ENCODE measurements at regions not wholly inside any gene's neighbourhood (a gene's known extent, or its start where the extent isn't known, plus 50 kb on each side); places are given as distances from the start of the nearest gene placed in this dataset.
"Not testable (repeated sequence)": the region's sequence is repeated elsewhere in the genome, so short reads cannot be mapped to it uniquely, and the experiment has no call there.

GRCh38 chr5:116705121-116705519, 130.5 kb upstream of the SEMA6A start:
- not testable (repeated sequence) for FAIRE-seq; DNase-seq (ENCODE audit: extremely low spot score, insufficient read length, low read depth)

GRCh38 chr5:116703941-116704340, 129.3 kb upstream of the SEMA6A start:
- no peak for DNase-seq (ENCODE audit: extremely low spot score, insufficient read length, low read depth)
- FAIRE-seq, result no peak

- DNase-seq (ENCODE audit: extremely low spot score, insufficient read length, low read depth) (no peak), FAIRE-seq (peak; percentile 31)
Measured at GRCh38 chr5:116703328-116703727, 128.7 kb upstream of the SEMA6A start.

GRCh38 chr5:116702776-116703175, 128.2 kb upstream of the SEMA6A start:
- DNase-seq (ENCODE audit: extremely low spot score, insufficient read length, low read depth) (no peak), FAIRE-seq (peak; percentile 67)

GRCh38 chr5:116699332-116699731, 124.7 kb upstream of the SEMA6A start:
- DNase-seq (ENCODE audit: extremely low spot score, insufficient read length, low read depth), result no peak
- FAIRE-seq, result peak; percentile 48

GRCh38 chr5:116696366-116696765, 121.7 kb upstream of the SEMA6A start:
- peak; percentile 87 for FAIRE-seq
- DNase-seq (ENCODE audit: extremely low spot score, insufficient read length, low read depth), result no peak

- DNase-seq (ENCODE audit: extremely low spot score, insufficient read length, low read depth) (no peak), FAIRE-seq (no peak)
Measured at GRCh38 chr5:116695681-116696080, 121.1 kb upstream of the SEMA6A start.

- no peak for DNase-seq (ENCODE audit: extremely low spot score, insufficient read length, low read depth)
- no peak for FAIRE-seq
Measured at GRCh38 chr5:116686438-116686837, 111.8 kb upstream of the SEMA6A start.

GRCh38 chr5:116685931-116686330, 111.3 kb upstream of the SEMA6A start:
- FAIRE-seq (no peak), DNase-seq (ENCODE audit: extremely low spot score, insufficient read length, low read depth) (no peak)

- FAIRE-seq (no peak), DNase-seq (ENCODE audit: extremely low spot score, insufficient read length, low read depth) (no peak)
Measured at GRCh38 chr5:116685069-116685468, 110.4 kb upstream of the SEMA6A start.

GRCh38 chr5:116681334-116682013, 106.9 kb upstream of the SEMA6A start:
- DNase-seq (ENCODE audit: extremely low spot score, insufficient read length, low read depth) (peak; percentile 50), FAIRE-seq (peak; percentile 99)

GRCh38 chr5:116675626-116675910, 100.9 kb upstream of the SEMA6A start:
- DNase-seq (ENCODE audit: extremely low spot score, insufficient read length, low read depth) (no peak), FAIRE-seq (peak; percentile 24)

GRCh38 chr5:116674881-116675625, 100.4 kb upstream of the SEMA6A start:
- FAIRE-seq (no peak), DNase-seq (ENCODE audit: extremely low spot score, insufficient read length, low read depth) (no peak)

GRCh38 chr5:116673453-116673852, 98.8 kb upstream of the SEMA6A start:
- FAIRE-seq, result peak; percentile 73
- no peak for DNase-seq (ENCODE audit: extremely low spot score, insufficient read length, low read depth)

- DNase-seq (ENCODE audit: extremely low spot score, insufficient read length, low read depth), result no peak
- FAIRE-seq, result peak; percentile 42
Measured at GRCh38 chr5:116672203-116672602, 97.6 kb upstream of the SEMA6A start.

- DNase-seq (ENCODE audit: extremely low spot score, insufficient read length, low read depth), result peak; percentile 28
- FAIRE-seq, result peak; percentile 98
Measured at GRCh38 chr5:116671211-116671736, 96.7 kb upstream of the SEMA6A start.

- no peak for DNase-seq (ENCODE audit: extremely low spot score, insufficient read length, low read depth)
- peak; percentile 33 for FAIRE-seq
Measured at GRCh38 chr5:116669261-116670031, 94.8 kb upstream of the SEMA6A start.

GRCh38 chr5:116668390-116668789, 93.8 kb upstream of the SEMA6A start:
- FAIRE-seq (no peak), DNase-seq (ENCODE audit: extremely low spot score, insufficient read length, low read depth) (no peak)

GRCh38 chr5:116666901-116667300, 92.3 kb upstream of the SEMA6A start:
- DNase-seq (ENCODE audit: extremely low spot score, insufficient read length, low read depth), result no peak

GRCh38 chr5:116664988-116665387, 90.4 kb upstream of the SEMA6A start:
- DNase-seq (ENCODE audit: extremely low spot score, insufficient read length, low read depth) (no peak), FAIRE-seq (no peak)

More at GRCh38 chr5:116666901-116667300, 92.3 kb upstream of the SEMA6A start:
- FAIRE-seq, result no peak

- FAIRE-seq (no peak), DNase-seq (ENCODE audit: extremely low spot score, insufficient read length, low read depth) (no peak)
Measured at GRCh38 chr5:116663081-116663480, 88.5 kb upstream of the SEMA6A start.

All from GM18507 (cell line).